Ishikawa (cell line): ENCODE measurements at regions not wholly inside any gene's neighbourhood (a gene's known extent, or its start where the extent isn't known, plus 50 kb on each side); places are given as distances from the start of the nearest gene placed in this dataset.

Experiments used
- CEBPB ChIP-seq: IDR thresholded peaks from 2 replicates; pipeline ENCODE4 v1.6.1; 2012
- CREB1 ChIP-seq: IDR thresholded peaks from 2 replicates; pipeline ENCODE4 v1.6.1; 2012; ENCODE audit warnings: low read depth
- EGR1 ChIP-seq: IDR thresholded peaks from 2 replicates; pipeline ENCODE4 v1.6.1; 2012
- EP300 ChIP-seq: IDR thresholded peaks from 2 replicates; pipeline ENCODE4 v1.6.1; 2012; ENCODE audit warnings: borderline replicate concordance
- FOXM1 ChIP-seq: IDR thresholded peaks from 2 replicates; pipeline ENCODE4 v1.6.1; 2012; ENCODE audit warnings: low read depth, borderline replicate concordance
- NFIC ChIP-seq: IDR thresholded peaks from 2 replicates; pipeline ENCODE4 v1.6.1; 2012
- RAD21 ChIP-seq: IDR thresholded peaks from 2 replicates; pipeline ENCODE4 v1.6.1; 2012; ENCODE audit warnings: low read depth
- REST ChIP-seq: IDR thresholded peaks from 2 replicates; pipeline ENCODE4 v1.6.1; 2012; ENCODE audit warnings: low read depth, mild to moderate bottlenecking
- TAF1 ChIP-seq: IDR thresholded peaks from 2 replicates; pipeline ENCODE4 v1.6.1; 2012; ENCODE audit warnings: low read depth, mild to moderate bottlenecking
- TCF12 ChIP-seq: IDR thresholded peaks from 2 replicates; pipeline ENCODE4 v1.6.1; 2012; ENCODE audit warnings: low read depth
- TEAD4 ChIP-seq: IDR thresholded peaks from 2 replicates; pipeline ENCODE4 v1.6.1; 2012
- YY1 ChIP-seq: IDR thresholded peaks from 2 replicates; pipeline ENCODE4 v1.6.1; 2012; ENCODE audit warnings: low read depth
- ZBTB7A ChIP-seq: IDR thresholded peaks from 2 replicates; pipeline ENCODE4 v1.6.1; 2012; ENCODE audit warnings: low read depth
- TF ChIP-seq, protein P1 (sequence below): IDR thresholded peaks from 2 replicates; pipeline ENCODE4 v1.6.1; 2012
- TF ChIP-seq, protein P2 (sequence below): IDR thresholded peaks from 2 replicates; pipeline ENCODE4 v1.6.1; 2012

DNA sequence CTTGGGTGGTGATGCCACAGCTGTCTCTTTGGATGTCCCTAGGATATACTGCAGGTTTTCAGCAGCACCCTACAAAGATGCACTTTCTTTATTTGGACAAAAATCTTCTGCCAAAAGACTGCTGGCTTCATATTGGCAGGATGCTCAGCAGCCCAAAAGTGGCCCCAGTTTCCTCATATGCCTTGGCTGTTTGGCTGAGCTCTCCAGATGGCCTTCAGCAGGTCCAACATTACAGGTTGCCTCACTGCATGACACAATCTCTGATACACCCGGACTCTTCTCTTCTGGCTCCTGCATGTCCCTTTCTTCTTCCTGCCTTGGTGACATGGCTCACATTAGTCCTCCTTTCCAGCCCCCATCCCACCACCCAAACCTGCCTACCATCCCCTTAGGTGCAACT lies 323.7 kb upstream of the CDH4 start:
- TF ChIP-seq NFIC = no peak
- TF ChIP-seq CEBPB = no peak
- no peak for TF ChIP-seq EGR1
- no peak for TF ChIP-seq FOXM1
- TF ChIP-seq ZBTB7A = no peak
- TF ChIP-seq RAD21 = no peak
- no peak for TF ChIP-seq TEAD4

GRCh38 chr20:60930023-60930790 lies 321.9 kb upstream of the CDH4 start:
- TF ChIP-seq, protein P1, sequence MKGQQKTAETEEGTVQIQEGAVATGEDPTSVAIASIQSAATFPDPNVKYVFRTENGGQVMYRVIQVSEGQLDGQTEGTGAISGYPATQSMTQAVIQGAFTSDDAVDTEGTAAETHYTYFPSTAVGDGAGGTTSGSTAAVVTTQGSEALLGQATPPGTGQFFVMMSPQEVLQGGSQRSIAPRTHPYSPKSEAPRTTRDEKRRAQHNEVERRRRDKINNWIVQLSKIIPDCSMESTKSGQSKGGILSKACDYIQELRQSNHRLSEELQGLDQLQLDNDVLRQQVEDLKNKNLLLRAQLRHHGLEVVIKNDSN = no peak
- no peak for TF ChIP-seq REST
- no peak for TF ChIP-seq EP300
- no peak for TF ChIP-seq TCF12
- no peak for TF ChIP-seq TEAD4
- no peak for TF ChIP-seq CREB1
- no peak for TF ChIP-seq CEBPB
- TF ChIP-seq NFIC = no peak
- TF ChIP-seq ZBTB7A = no peak
- TF ChIP-seq, protein P2, sequence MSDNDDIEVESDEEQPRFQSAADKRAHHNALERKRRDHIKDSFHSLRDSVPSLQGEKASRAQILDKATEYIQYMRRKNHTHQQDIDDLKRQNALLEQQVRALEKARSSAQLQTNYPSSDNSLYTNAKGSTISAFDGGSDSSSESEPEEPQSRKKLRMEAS = no peak
- TF ChIP-seq RAD21 = no peak
- TF ChIP-seq EGR1 = no peak
- no peak for TF ChIP-seq TAF1
- TF ChIP-seq FOXM1 = no peak
- TF ChIP-seq YY1 = no peak

- TF ChIP-seq CEBPB = no peak
- no peak for TF ChIP-seq NFIC
- TF ChIP-seq REST = no peak
- TF ChIP-seq YY1 = no peak
- TF ChIP-seq, protein P2 = no peak
- no peak for TF ChIP-seq TAF1
- no peak for TF ChIP-seq ZBTB7A
- TF ChIP-seq RAD21 = no peak
These were observed 320.4 kb upstream of the CDH4 start for GRCh38 chr20:60931696-60932095.

DNA sequence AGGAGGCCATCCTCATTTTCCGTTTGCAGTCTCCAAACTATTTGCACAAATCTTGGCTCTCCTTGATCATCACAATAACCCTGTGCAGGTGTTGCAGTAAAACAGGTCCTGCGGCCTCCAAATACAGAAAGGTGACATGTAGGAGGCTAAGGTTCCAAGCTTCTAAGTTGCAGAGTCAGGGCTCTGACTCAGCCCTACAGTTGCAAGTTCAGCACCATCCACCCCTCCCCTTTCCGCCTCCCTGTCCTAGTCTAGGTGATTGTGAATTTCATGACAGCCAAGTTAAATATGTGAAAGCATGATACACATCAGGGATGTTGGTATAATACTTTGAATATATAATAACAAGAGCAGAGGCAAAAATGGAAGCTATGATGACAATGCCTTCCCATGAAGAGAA lies 317.3 kb upstream of the CDH4 start:
- TF ChIP-seq ZBTB7A (no peak), EP300 (no peak), REST (no peak), CREB1 (no peak), TEAD4 (no peak), NFIC (no peak)
- TF ChIP-seq, protein P2 = no peak
- TF ChIP-seq, protein P1 = no peak

DNA sequence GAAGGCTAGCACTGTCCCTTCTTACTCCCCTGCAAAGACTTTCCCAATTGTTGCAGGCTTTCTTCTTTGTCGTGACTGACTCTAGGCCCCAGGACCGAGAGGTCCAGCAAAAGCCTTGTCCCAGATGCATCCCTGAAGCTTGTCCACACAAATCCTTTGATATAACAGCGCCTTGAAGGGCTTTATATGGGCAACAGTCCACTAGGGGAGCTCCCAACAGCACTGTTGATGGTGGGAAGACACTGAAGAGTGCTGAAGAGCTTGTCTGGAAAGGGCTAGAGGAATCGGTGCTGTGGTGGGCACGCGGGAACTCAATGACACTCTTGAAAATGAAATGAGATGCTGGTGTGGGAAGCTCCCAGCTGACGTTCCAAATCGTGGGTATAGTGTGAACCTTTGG lies 316.1 kb upstream of the CDH4 start:
- TF ChIP-seq TCF12 (no peak), NFIC (no peak), EGR1 (no peak), CREB1 (no peak), CEBPB (no peak)
- TF ChIP-seq, protein P1 = no peak
- TF ChIP-seq, protein P2 = no peak
